ENCODE measurements at regions not wholly inside any gene's neighbourhood (a gene's known extent, or its start where the extent isn't known, plus 50 kb on each side); places are given as distances from the start of the nearest gene placed in this dataset.

DNA sequence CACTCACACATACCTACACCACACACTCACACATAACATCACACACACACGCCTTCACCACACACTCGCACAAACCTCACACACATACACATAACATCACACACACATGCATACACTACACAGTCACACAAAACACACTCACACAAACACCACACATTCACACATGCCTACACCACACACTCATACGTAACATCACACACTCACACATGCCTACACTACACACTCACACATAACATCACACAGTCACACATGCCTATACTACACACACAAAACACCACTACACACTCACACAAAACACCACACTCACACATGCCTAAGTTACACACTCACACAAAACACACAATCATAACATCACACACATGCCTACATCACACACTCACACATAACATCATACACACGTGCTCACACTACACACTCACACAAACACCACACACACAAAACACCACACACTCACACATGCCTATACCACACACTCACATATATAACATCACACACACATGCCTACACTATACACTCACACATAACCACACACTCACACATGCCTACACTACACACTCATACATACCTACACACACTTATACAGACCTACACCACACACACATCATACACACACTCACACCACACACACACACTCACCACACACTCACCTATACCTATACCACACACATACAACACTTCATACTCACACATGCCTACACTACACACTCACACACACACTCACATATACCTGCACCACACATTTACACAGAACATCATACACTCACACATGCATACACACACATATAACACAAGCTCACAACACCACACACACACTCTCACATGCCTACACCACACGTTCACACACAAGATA, 383.5 kb downstream of the C6orf118 start:
- no peak for DNase-seq (ENCODE audit: extremely low spot score)
- peaks cover 0 to 19% (median 13%) of the 10 kb centered on the region in 4 donors for H3K4me1 ChIP-seq
- 80% methylated on average over 5 of the region's 5 CpGs for WGBS
- no peak overlapping the region for H3K27ac ChIP-seq (replicated peaks in 1 of 4)
- H3K27me3 ChIP-seq, result no peaks in the 10 kb centered on the region
- no peak overlapping the region for H3K4me3 ChIP-seq
- intact Hi-C loops (cut with DNase I), result loop anchor here (5.0 kb wide), 1 partner anchor 1744 kb away; no protein-coding TSS in a partner anchor
- TF ChIP-seq, protein P1, sequence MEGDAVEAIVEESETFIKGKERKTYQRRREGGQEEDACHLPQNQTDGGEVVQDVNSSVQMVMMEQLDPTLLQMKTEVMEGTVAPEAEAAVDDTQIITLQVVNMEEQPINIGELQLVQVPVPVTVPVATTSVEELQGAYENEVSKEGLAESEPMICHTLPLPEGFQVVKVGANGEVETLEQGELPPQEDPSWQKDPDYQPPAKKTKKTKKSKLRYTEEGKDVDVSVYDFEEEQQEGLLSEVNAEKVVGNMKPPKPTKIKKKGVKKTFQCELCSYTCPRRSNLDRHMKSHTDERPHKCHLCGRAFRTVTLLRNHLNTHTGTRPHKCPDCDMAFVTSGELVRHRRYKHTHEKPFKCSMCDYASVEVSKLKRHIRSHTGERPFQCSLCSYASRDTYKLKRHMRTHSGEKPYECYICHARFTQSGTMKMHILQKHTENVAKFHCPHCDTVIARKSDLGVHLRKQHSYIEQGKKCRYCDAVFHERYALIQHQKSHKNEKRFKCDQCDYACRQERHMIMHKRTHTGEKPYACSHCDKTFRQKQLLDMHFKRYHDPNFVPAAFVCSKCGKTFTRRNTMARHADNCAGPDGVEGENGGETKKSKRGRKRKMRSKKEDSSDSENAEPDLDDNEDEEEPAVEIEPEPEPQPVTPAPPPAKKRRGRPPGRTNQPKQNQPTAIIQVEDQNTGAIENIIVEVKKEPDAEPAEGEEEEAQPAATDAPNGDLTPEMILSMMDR (IDR thresholded peaks at IDR 0.05), result no peak
- TF ChIP-seq EP300 (IDR thresholded peaks at IDR 0.05), result no peak
- TF ChIP-seq POLR2AphosphoS5 (IDR thresholded peaks at IDR 0.05), result no peak
- no peak for TF ChIP-seq POLR2A (IDR thresholded peaks at IDR 0.05; ENCODE audit: low read depth)
- H3K36me3 ChIP-seq, result no peaks in the 10 kb centered on the region
- H3K9me3 ChIP-seq, result no peaks in the 10 kb centered on the region

- TF ChIP-seq, protein P1 (IDR thresholded peaks at IDR 0.05), result no peak
- TF ChIP-seq EP300 (IDR thresholded peaks at IDR 0.05) (no peak), POLR2A (IDR thresholded peaks at IDR 0.05; ENCODE audit: low read depth) (no peak), POLR2AphosphoS5 (IDR thresholded peaks at IDR 0.05) (no peak)
- Histone ChIP-seq H3K36me3 (no peaks in the 10 kb centered on the region), H3K4me1 (peaks cover 0 to 19% (median 13%) of the 10 kb centered on the region in 4 donors), H3K9me3 (no peaks in the 10 kb centered on the region), H3K27me3 (no peaks in the 10 kb centered on the region), H3K27ac (replicated peaks in 1 of 4) (no peak overlapping the region), H3K4me3 (no peak overlapping the region)
- 24% methylated on average over 10 of the region's 10 CpGs for WGBS
- no peak for DNase-seq (ENCODE audit: extremely low spot score)
- intact Hi-C loops (cut with DNase I), result loop anchor here (5.0 kb wide), 1 partner anchor 1742 kb away; no protein-coding TSS in a partner anchor
Observed at GRCh38 chr6:164924674-164925073, 384.7 kb downstream of the C6orf118 start.

DNA sequence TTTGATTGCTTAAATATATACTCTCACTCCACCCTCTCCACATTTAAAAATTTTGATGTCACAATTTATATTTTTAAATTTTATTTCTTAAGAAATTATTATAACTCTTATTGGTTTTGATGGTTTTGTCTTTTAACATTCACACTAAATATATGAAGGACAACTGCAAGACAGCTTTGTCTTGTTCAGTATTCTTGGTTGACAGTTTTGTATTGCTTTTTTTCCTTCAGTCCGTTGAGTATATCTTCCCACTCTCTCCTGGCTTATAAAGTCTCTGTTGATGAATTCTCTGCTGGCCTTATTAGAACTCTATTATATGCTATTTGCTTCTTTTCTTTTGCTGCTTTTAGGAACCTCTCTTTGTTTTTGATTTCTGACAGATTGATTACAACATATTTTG, 392.2 kb downstream of the C6orf118 start:
- H3K4me1 ChIP-seq, result peaks cover 3 to 6% (median 6%) of the 10 kb centered on the region in 4 donors
- H3K36me3 ChIP-seq, result no peaks in the 10 kb centered on the region
- no peaks in the 10 kb centered on the region for H3K27me3 ChIP-seq
- intact Hi-C loops (cut with DNase I), result no loop called here
- TF ChIP-seq POLR2AphosphoS5 (IDR thresholded peaks at IDR 0.05) (no peak), POLR2A (IDR thresholded peaks at IDR 0.05; ENCODE audit: low read depth) (no peak), EP300 (IDR thresholded peaks at IDR 0.05) (no peak)
- TF ChIP-seq, protein P1 (IDR thresholded peaks at IDR 0.05), result no peak
- H3K9me3 ChIP-seq, result peaks cover 0 to 12% (median 4%) of the 10 kb centered on the region in 4 donors
- no peak overlapping the region for H3K27ac ChIP-seq (replicated peaks in 1 of 4)
- DNase-seq (ENCODE audit: extremely low spot score), result no peak
- no peak overlapping the region for H3K4me3 ChIP-seq
- WGBS, result 77% methylated on average over 1 of the region's 1 CpG

- intact Hi-C loops (cut with DNase I), result no loop called here
- no peak overlapping the region for H3K4me3 ChIP-seq
- no peak for DNase-seq (ENCODE audit: extremely low spot score)
- no peaks in the 10 kb centered on the region for H3K27me3 ChIP-seq
- TF ChIP-seq POLR2AphosphoS5 (IDR thresholded peaks at IDR 0.05), result no peak
- no peak for TF ChIP-seq POLR2A (IDR thresholded peaks at IDR 0.05; ENCODE audit: low read depth)
- TF ChIP-seq, protein P1 (IDR thresholded peaks at IDR 0.05), result no peak
- no peak for TF ChIP-seq EP300 (IDR thresholded peaks at IDR 0.05)
- 79% methylated on average over 3 of the region's 3 CpGs for WGBS
- no peak overlapping the region for H3K27ac ChIP-seq (replicated peaks in 1 of 4)
- peaks cover 4 to 17% (median 16%) of the 10 kb centered on the region in 4 donors for H3K4me1 ChIP-seq
- no peaks in the 10 kb centered on the region for H3K36me3 ChIP-seq
- H3K9me3 ChIP-seq, result peaks cover 0 to 12% (median 4%) of the 10 kb centered on the region in 4 donors
Observed at GRCh38 chr6:164916087-164916486, 393.3 kb downstream of the C6orf118 start.

Data from esophagus muscularis mucosa (tissue), 4 donors.